ENCODE measurements at regions not wholly inside any gene's neighbourhood (a gene's known extent, or its start where the extent isn't known, plus 50 kb on each side); places are given as distances from the start of the nearest gene placed in this dataset.

DNA sequence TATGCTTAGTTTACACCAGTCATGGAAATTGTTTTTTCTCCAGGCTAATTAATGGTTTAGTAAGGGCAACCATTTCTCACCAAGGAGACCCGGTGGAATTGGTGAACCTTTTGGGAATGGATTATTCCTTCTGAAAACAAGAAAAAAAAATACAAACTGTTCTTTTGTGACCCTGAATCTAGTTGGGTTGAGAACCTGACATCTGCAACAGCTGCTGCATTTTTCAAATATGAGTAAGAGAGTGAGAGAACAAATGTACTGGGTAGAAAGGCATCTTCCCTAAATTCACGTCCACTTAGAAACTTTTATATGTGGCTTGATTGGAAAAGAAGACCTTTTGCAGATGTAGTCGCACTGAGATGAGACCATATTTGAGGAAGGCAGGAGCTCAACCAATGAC lies 553.4 kb upstream of the EPHA7 start:
- TF ChIP-seq, protein P1, sequence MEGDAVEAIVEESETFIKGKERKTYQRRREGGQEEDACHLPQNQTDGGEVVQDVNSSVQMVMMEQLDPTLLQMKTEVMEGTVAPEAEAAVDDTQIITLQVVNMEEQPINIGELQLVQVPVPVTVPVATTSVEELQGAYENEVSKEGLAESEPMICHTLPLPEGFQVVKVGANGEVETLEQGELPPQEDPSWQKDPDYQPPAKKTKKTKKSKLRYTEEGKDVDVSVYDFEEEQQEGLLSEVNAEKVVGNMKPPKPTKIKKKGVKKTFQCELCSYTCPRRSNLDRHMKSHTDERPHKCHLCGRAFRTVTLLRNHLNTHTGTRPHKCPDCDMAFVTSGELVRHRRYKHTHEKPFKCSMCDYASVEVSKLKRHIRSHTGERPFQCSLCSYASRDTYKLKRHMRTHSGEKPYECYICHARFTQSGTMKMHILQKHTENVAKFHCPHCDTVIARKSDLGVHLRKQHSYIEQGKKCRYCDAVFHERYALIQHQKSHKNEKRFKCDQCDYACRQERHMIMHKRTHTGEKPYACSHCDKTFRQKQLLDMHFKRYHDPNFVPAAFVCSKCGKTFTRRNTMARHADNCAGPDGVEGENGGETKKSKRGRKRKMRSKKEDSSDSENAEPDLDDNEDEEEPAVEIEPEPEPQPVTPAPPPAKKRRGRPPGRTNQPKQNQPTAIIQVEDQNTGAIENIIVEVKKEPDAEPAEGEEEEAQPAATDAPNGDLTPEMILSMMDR (IDR thresholded peaks at IDR 0.05; ENCODE audit: extremely low read depth in 1 of 2, insufficient read depth in 1 of 2, low read depth in 1 of 2, low read length in 2 of 2), result no peak
- TF ChIP-seq POLR2AphosphoS5 (IDR thresholded peaks at IDR 0.05; ENCODE audit: insufficient read depth, low read depth, low read length), result no peak
- TF ChIP-seq JUN (IDR thresholded peaks at IDR 0.05; ENCODE audit: borderline replicate concordance, insufficient read depth, insufficient read length, low read depth), result no peak
- TF ChIP-seq FOS (IDR thresholded peaks at IDR 0.05; ENCODE audit: borderline replicate concordance, insufficient read depth, low read length), result no peak
